ENCODE measurements at regions not wholly inside any gene's neighbourhood (a gene's known extent, or its start where the extent isn't known, plus 50 kb on each side); places are given as distances from the start of the nearest gene placed in this dataset.

GRCh38 chr3:63151897-63152296 lies 126.2 kb upstream of the SYNPR start:
- DNase-seq (ENCODE audit: insufficient read length, low spot score): no peak
- FAIRE-seq: no peak
- TF ChIP-seq POU2F2 (IDR thresholded peaks at IDR 0.05; ENCODE audit: low read depth, low read length) (no peak), SPI1 (IDR thresholded peaks at IDR 0.05; ENCODE audit: low read depth, low read length) (no peak), POLR2A (IDR thresholded peaks at IDR 0.05; ENCODE audit: low read depth, low read length) (no peak), POLR2AphosphoS5 (IDR thresholded peaks at IDR 0.05; ENCODE audit: low read depth, low read length) (no peak)

GRCh38 chr3:63159764-63160163 lies 118.3 kb upstream of the SYNPR start:
- FAIRE-seq (no peak), DNase-seq (ENCODE audit: insufficient read length, low spot score) (no peak)
- no peak for TF ChIP-seq POLR2AphosphoS5 (IDR thresholded peaks at IDR 0.05; ENCODE audit: low read depth, low read length)
- TF ChIP-seq POU2F2 (IDR thresholded peaks at IDR 0.05; ENCODE audit: low read depth, low read length): no peak
- no peak for TF ChIP-seq TAF1 (IDR thresholded peaks at IDR 0.05; ENCODE audit: low read depth, low read length)
- TF ChIP-seq SPI1 (IDR thresholded peaks at IDR 0.05; ENCODE audit: low read depth, low read length): no peak
- no peak for TF ChIP-seq PAX5 (IDR thresholded peaks at IDR 0.05; ENCODE audit: insufficient read depth, low read length, severe bottlenecking)
- no peak for TF ChIP-seq POLR2A (IDR thresholded peaks at IDR 0.05; ENCODE audit: low read depth, low read length)

- FAIRE-seq: no peak
- TF ChIP-seq POU2F2 (IDR thresholded peaks at IDR 0.05; ENCODE audit: low read depth, low read length) (no peak), POLR2AphosphoS5 (IDR thresholded peaks at IDR 0.05; ENCODE audit: low read depth, low read length) (no peak), SPI1 (IDR thresholded peaks at IDR 0.05; ENCODE audit: low read depth, low read length) (no peak), TAF1 (IDR thresholded peaks at IDR 0.05; ENCODE audit: low read depth, low read length) (no peak), PAX5 (IDR thresholded peaks at IDR 0.05; ENCODE audit: insufficient read depth, low read length, severe bottlenecking) (no peak), POLR2A (IDR thresholded peaks at IDR 0.05; ENCODE audit: low read depth, low read length) (no peak)
- DNase-seq (ENCODE audit: insufficient read length, low spot score): no peak
Measured at GRCh38 chr3:63167113-63167512, 111.0 kb upstream of the SYNPR start.

- no peak for DNase-seq (ENCODE audit: insufficient read length, low spot score)
- no peak for TF ChIP-seq TAF1 (IDR thresholded peaks at IDR 0.05; ENCODE audit: low read depth, low read length)
- no peak for TF ChIP-seq POLR2A (IDR thresholded peaks at IDR 0.05; ENCODE audit: low read depth, low read length)
- TF ChIP-seq PAX5 (IDR thresholded peaks at IDR 0.05; ENCODE audit: insufficient read depth, low read length, severe bottlenecking): no peak
- no peak for FAIRE-seq
Measured at GRCh38 chr3:63168179-63168578, 109.9 kb upstream of the SYNPR start.

- no peak for TF ChIP-seq POLR2A (IDR thresholded peaks at IDR 0.05; ENCODE audit: low read depth, low read length)
- no peak for TF ChIP-seq SPI1 (IDR thresholded peaks at IDR 0.05; ENCODE audit: low read depth, low read length)
- TF ChIP-seq TAF1 (IDR thresholded peaks at IDR 0.05; ENCODE audit: low read depth, low read length): no peak
- no peak for TF ChIP-seq POU2F2 (IDR thresholded peaks at IDR 0.05; ENCODE audit: low read depth, low read length)
- no peak for TF ChIP-seq PAX5 (IDR thresholded peaks at IDR 0.05; ENCODE audit: insufficient read depth, low read length, severe bottlenecking)
- no peak for TF ChIP-seq POLR2AphosphoS5 (IDR thresholded peaks at IDR 0.05; ENCODE audit: low read depth, low read length)
- FAIRE-seq: no peak
- no peak for DNase-seq (ENCODE audit: insufficient read length, low spot score)
Measured at GRCh38 chr3:63179862-63180522, 98.1 kb upstream of the SYNPR start.

- no peak for TF ChIP-seq SPI1 (IDR thresholded peaks at IDR 0.05; ENCODE audit: low read depth, low read length)
- TF ChIP-seq POLR2AphosphoS5 (IDR thresholded peaks at IDR 0.05; ENCODE audit: low read depth, low read length): no peak
- no peak for TF ChIP-seq POU2F2 (IDR thresholded peaks at IDR 0.05; ENCODE audit: low read depth, low read length)
- no peak for TF ChIP-seq TAF1 (IDR thresholded peaks at IDR 0.05; ENCODE audit: low read depth, low read length)
- TF ChIP-seq POLR2A (IDR thresholded peaks at IDR 0.05; ENCODE audit: low read depth, low read length): no peak
- TF ChIP-seq PAX5 (IDR thresholded peaks at IDR 0.05; ENCODE audit: insufficient read depth, low read length, severe bottlenecking): no peak
- FAIRE-seq: no peak
- no peak for DNase-seq (ENCODE audit: insufficient read length, low spot score)
Measured at GRCh38 chr3:63192248-63192647, 85.9 kb upstream of the SYNPR start.

GRCh38 chr3:63193647-63194046 lies 84.5 kb upstream of the SYNPR start:
- FAIRE-seq: no peak
- DNase-seq (ENCODE audit: insufficient read length, low spot score): no peak
- TF ChIP-seq PAX5 (IDR thresholded peaks at IDR 0.05; ENCODE audit: insufficient read depth, low read length, severe bottlenecking) (no peak), POLR2AphosphoS5 (IDR thresholded peaks at IDR 0.05; ENCODE audit: low read depth, low read length) (no peak), POLR2A (IDR thresholded peaks at IDR 0.05; ENCODE audit: low read depth, low read length) (no peak), POU2F2 (IDR thresholded peaks at IDR 0.05; ENCODE audit: low read depth, low read length) (no peak), SPI1 (IDR thresholded peaks at IDR 0.05; ENCODE audit: low read depth, low read length) (no peak), TAF1 (IDR thresholded peaks at IDR 0.05; ENCODE audit: low read depth, low read length) (no peak)

- FAIRE-seq: no peak
- TF ChIP-seq TAF1 (IDR thresholded peaks at IDR 0.05; ENCODE audit: low read depth, low read length) (no peak), POLR2AphosphoS5 (IDR thresholded peaks at IDR 0.05; ENCODE audit: low read depth, low read length) (no peak), POU2F2 (IDR thresholded peaks at IDR 0.05; ENCODE audit: low read depth, low read length) (no peak), POLR2A (IDR thresholded peaks at IDR 0.05; ENCODE audit: low read depth, low read length) (no peak), SPI1 (IDR thresholded peaks at IDR 0.05; ENCODE audit: low read depth, low read length) (no peak), PAX5 (IDR thresholded peaks at IDR 0.05; ENCODE audit: insufficient read depth, low read length, severe bottlenecking) (no peak)
- no peak for DNase-seq (ENCODE audit: insufficient read length, low spot score)
Measured at GRCh38 chr3:63199606-63200005, 78.5 kb upstream of the SYNPR start.

- FAIRE-seq (no peak), DNase-seq (ENCODE audit: insufficient read length, low spot score) (no peak)
- TF ChIP-seq TAF1 (IDR thresholded peaks at IDR 0.05; ENCODE audit: low read depth, low read length) (no peak), POLR2A (IDR thresholded peaks at IDR 0.05; ENCODE audit: low read depth, low read length) (no peak), SPI1 (IDR thresholded peaks at IDR 0.05; ENCODE audit: low read depth, low read length) (no peak), PAX5 (IDR thresholded peaks at IDR 0.05; ENCODE audit: insufficient read depth, low read length, severe bottlenecking) (no peak), POLR2AphosphoS5 (IDR thresholded peaks at IDR 0.05; ENCODE audit: low read depth, low read length) (no peak), POU2F2 (IDR thresholded peaks at IDR 0.05; ENCODE audit: low read depth, low read length) (no peak)
Measured at GRCh38 chr3:63202529-63202928, 75.6 kb upstream of the SYNPR start.

- FAIRE-seq (no peak), DNase-seq (ENCODE audit: insufficient read length, low spot score) (no peak)
- no peak for TF ChIP-seq POU2F2 (IDR thresholded peaks at IDR 0.05; ENCODE audit: low read depth, low read length)
- no peak for TF ChIP-seq PAX5 (IDR thresholded peaks at IDR 0.05; ENCODE audit: insufficient read depth, low read length, severe bottlenecking)
- TF ChIP-seq POLR2A (IDR thresholded peaks at IDR 0.05; ENCODE audit: low read depth, low read length): no peak
- no peak for TF ChIP-seq TAF1 (IDR thresholded peaks at IDR 0.05; ENCODE audit: low read depth, low read length)
- TF ChIP-seq POLR2AphosphoS5 (IDR thresholded peaks at IDR 0.05; ENCODE audit: low read depth, low read length): no peak
Measured at GRCh38 chr3:63207066-63207590, 71.0 kb upstream of the SYNPR start.
